Activated CD8-positive, alpha-beta memory T cell treated with anti-CD3 and anti-CD28 coated beads for 36 hours (primary cell): ENCODE measurements at regions not wholly inside any gene's neighbourhood (a gene's known extent, or its start where the extent isn't known, plus 50 kb on each side); places are given as distances from the start of the nearest gene placed in this dataset.

ENCODE experiments used
- CTCF ChIA-PET: fragments of 350-600 bp; sonication (Branson Sonifier 250); formaldehyde crosslinking; loops from one replicate; lab custom pipeline; 2021; ENCODE audit warnings: antibody characterized with exemption; lab: Charles Lee
- POLR2A ChIA-PET: fragments of 350-600 bp; sonication (Branson Sonifier 250); formaldehyde crosslinking; loops from one replicate; lab custom pipeline; 2021; ENCODE audit warnings: antibody characterized with exemption; lab: Charles Lee

DNA sequence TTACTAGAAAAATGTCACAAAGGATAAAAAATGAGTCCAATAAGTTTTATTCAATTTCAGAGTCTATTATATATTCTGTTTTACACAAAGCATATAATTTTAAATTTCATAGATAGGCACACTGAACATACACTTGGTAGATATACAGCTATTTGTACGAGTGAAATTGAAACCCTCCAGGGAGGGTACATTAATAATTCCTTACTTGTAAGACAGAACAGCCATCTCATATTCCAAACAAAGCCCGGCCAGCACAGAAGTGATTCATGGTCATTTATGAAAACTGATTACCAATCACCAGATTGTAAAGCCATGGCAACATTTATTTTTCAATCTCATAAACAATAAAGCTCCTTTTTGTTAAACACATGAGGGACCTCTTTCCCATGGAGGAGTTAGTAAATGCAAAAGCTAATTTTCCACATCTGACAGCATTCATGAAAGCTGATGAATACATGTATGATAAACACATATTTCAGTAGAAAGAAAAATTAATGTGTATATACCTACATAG lies 190.6 kb downstream of the TDRD15 start:
- ChIA-PET CTCF (no interaction called here), POLR2A (no interaction called here)

DNA sequence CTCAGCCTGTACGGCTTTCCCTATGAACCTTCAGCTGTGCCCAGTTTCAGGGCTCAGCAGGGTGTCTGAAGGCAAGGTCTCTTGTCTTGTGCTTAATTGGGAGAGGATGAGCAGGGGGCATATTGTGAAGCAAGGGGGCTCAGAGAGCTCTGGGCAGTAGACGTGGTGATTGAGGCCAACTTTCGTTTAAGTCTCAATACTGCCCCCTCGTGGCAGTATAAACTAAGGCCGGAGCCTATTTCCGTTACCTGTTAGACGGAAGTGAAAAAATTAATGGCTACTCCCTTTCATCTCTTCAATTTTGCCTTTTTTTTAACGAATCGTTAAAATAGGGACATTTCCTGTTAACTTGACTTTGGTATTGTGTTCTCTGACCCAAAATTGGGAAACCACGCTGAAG lies 193.4 kb downstream of the TDRD15 start:
- ChIA-PET POLR2A (no interaction called here), CTCF (interaction anchor here (1.0 to 1.2 kb wide), 2 partner anchors 16 to 275 kb away, joined by 3 to 4 read pairs; no protein-coding TSS in a partner anchor)

GRCh38 chr2:21318263-21318662 lies 194.5 kb downstream of the TDRD15 start:
- POLR2A ChIA-PET = no interaction called here
- CTCF ChIA-PET = no interaction called here

- POLR2A ChIA-PET = no interaction called here
- CTCF ChIA-PET = no interaction called here
Observed at GRCh38 chr2:21326152-21326551, 202.4 kb downstream of the TDRD15 start.

- POLR2A ChIA-PET = no interaction called here
- CTCF ChIA-PET = no interaction called here
Observed at GRCh38 chr2:21328177-21328576, 204.4 kb downstream of the TDRD15 start.

GRCh38 chr2:21330786-21331391 lies 207.1 kb downstream of the TDRD15 start:
- POLR2A ChIA-PET = no interaction called here
- CTCF ChIA-PET = no interaction called here

DNA sequence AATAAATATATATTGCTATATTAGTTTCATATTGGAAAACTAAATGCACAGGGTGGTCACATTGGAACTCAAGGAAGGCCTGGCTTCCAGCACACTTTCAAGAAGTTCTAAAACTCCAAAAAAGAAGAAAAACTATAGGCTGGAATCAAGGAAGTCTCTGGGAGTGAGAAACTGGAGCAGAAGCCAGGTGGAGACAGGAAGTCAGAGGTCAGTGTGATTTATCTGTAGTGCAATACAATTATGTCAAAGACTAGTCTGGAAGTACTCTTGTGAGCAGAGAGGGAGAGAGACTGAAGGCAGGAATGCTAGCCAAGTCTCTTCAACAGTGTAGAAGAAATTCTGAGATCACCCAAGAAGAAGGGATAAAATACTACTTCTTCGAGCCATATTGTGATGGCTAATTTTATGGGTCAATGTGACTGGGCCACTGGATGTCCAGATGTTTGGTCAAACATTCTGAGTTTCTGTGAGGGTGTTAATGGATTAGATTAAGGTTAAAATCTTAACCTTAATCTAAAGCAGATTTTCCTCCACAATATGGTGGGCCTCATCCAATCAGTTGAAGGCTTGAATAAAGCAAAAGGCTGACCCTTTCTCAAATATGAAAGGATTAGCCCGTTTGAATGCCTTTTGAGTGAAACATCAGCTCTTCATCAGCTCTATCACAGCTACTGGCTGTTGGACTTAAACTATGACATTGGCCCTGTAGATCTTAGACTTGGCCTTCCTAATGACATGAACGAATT lies 208.0 kb downstream of the TDRD15 start:
- ChIA-PET CTCF (no interaction called here), POLR2A (no interaction called here)

- CTCF ChIA-PET = interaction anchor here (0.9 kb wide), 1 partner anchor 16 kb away, joined by 3 read pairs; no protein-coding TSS in a partner anchor
- POLR2A ChIA-PET = no interaction called here
Observed at GRCh38 chr2:21332993-21333625, 209.3 kb downstream of the TDRD15 start.

DNA sequence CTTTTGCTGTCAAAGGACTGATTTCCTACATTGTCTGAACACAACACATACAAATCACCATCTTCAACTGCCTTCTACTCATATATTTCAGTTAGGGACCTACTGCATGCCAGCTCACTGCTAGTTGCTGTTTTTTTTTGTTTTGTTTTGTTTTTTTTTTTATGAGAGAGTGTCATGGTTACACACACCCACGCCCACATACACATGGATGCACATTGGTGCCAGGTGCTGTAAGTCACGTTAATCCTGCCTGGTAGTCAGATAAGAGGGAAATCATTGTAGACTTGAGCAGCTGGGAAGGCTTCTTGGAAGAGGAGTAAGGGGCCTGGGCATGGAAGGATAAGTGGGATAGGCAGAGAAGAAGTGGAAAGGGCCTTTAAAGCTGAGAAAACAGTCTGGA lies 209.9 kb downstream of the TDRD15 start:
- CTCF ChIA-PET = interaction anchor here (0.9 kb wide), 1 partner anchor 16 kb away, joined by 3 read pairs; no protein-coding TSS in a partner anchor
- POLR2A ChIA-PET = no interaction called here

GRCh38 chr2:21346984-21347383 lies 223.2 kb downstream of the TDRD15 start:
- CTCF ChIA-PET = no interaction called here

DNA sequence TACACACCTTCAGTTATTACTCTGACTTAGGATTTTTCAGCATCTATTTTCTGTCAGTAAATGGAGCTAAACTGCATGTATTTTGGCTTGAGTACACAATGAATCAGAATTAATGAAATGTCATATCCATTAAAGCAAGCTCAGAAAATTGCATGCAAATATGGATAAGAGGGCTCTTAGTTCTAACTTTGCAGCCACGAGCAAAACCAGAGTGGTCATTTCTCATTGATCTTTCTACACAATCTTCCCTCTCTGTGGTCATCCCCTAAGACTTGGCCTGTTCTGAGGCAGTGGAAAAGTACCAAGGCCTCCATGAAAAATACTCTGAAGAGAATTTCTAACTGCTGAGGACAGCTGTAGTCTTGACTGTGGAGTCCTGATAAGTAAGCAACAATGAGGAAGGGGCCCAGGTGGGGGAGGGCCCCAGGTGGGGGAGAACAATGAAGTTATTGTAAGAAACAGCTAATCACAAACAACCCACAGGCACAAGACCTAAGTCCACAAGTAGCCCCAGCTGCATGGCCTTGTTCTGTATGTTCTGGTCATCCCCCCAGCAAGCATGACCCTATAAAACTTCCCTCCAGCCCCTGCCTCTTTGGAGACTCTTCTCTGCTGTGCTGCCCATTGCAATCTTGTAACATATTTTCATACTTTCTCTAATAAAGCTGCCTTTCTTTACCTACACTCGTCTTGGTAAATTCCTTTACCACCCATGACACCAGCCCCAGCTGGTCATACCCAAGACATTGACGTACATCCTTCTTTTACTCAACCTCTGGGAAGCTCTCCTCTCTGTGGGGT lies 230.3 kb downstream of the TDRD15 start:
- ChIA-PET CTCF (no interaction called here), POLR2A (no interaction called here)

More at GRCh38 chr2:21346984-21347383, 223.2 kb downstream of the TDRD15 start:
- POLR2A ChIA-PET = no interaction called here

DNA sequence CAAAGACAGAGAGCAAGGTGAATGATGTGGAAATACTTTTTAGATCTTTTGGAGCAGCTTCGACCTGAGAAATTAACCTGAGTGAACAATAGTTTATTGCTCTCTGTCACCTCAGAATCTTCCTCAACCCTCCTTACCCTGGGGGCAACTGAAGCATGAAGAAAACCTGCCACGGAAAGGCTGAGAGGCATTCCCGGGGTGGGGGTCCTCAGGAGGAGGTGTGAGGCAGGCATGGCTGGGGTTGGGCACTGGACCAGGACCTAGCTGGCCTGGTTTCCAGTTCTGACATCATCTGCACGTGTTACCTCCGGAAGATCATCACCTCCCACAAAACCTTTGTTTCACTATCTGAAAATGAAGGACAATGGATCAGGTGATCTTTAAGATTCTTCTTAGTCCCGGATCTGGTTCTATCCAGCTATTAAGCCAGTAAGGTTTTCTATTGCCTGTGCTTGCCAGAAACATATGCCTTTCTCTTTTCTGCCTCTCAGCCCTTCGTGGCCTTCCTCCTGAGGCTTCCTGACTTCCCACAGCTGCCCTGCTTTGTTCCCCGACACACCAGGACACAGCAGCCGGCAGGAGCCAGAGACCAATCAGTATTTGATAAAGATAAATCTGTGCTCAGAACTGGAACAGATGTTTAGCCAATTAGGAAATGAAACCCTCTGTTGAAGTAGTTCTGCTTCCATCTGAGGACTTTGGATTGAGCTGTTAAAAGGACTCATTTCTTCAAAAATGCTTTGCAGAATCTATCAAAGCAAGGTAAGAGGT lies 232.5 kb downstream of the TDRD15 start:
- POLR2A ChIA-PET = no interaction called here
- CTCF ChIA-PET = no interaction called here

DNA sequence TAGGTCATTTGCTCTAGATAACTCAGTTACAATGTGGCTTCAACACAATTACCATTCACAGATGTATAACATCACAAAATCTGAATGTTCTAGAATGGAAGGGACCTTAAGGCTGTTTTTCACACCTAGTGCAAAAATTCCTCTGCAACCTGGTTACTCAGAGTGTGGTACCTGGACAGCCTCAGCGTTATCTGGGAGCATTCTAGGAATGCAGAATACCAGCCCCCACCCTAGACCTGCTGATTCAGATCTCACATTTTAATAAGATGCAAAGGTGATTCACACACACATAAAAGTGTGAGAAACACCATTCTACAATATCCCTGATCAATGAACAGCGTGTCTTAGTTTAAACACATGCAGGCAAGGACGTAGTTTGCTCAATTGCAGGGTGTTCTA lies 233.1 kb downstream of the TDRD15 start:
- CTCF ChIA-PET = no interaction called here
- POLR2A ChIA-PET = no interaction called here

- CTCF ChIA-PET = no interaction called here
- POLR2A ChIA-PET = no interaction called here
Observed at GRCh38 chr2:21358976-21359375, 235.2 kb downstream of the TDRD15 start.

DNA sequence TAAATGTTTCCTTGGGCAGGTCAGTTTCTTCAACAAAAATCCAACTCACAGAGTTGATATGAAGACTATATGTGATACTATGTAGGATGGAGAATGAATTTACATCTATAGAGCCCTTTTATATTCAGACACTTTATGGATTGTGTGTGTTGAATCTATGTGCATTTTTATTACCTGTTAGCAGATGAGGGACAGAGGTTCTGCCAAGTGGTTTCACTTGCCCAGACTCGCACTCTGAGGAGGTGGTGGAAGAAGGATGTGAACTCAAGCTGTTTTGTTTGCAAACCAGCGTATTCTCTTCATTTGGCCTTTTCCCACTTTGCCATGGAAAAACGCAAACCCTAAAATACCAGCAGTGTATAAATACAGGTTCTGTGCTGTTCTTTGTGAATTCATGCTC lies 237.6 kb downstream of the TDRD15 start:
- ChIA-PET POLR2A (no interaction called here), CTCF (no interaction called here)

DNA sequence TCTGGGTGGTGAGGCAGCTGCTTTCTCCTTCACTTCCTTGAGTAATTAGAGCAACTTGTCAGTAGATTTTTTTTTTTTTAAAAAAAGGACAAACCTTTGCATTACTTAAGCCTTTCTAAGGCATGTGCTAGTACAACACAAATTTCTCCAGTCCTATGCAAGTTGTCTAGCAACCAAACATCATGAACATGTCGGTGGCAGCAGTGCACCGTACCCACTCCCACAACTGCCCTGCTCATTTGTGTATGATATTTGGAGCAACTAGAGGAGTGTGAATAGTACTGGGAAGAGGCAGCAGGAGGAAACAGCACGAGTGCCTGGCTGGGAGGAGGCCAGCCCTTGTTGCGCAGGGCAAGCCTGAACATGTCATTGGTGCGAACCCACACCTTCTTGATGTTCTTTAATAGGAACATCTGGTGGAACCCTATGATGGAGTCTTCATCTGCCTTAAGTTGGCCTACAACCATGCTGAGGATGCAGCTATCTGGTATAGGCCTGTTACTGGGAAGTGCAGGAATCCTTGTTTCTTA lies 238.3 kb downstream of the TDRD15 start:
- ChIA-PET CTCF (no interaction called here), POLR2A (no interaction called here)

DNA sequence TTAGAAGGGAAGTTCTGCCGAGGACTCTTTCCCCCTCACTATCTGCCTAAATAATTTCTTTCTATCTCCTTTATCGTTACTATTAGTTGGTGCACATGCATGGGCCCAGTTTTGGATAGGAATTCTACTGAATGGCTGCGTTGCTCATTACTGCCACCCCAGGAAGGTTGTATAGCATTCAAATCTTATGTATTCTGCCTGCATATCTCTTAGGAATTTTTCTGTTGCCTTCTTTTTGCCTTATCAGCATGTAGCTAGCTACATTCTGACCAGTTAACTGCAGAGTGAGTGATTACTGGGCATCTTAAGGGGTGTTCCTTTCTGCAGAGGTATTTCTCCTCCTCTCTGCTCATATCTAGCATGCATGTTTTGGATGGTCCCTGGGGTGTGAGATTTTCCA lies 239.6 kb downstream of the TDRD15 start:
- POLR2A ChIA-PET = no interaction called here

GRCh38 chr2:21367421-21367820 lies 243.7 kb downstream of the TDRD15 start:
- CTCF ChIA-PET = no interaction called here
- POLR2A ChIA-PET = no interaction called here

More for the DNA sequence above, 239.6 kb downstream of the TDRD15 start:
- CTCF ChIA-PET = no interaction called here

DNA sequence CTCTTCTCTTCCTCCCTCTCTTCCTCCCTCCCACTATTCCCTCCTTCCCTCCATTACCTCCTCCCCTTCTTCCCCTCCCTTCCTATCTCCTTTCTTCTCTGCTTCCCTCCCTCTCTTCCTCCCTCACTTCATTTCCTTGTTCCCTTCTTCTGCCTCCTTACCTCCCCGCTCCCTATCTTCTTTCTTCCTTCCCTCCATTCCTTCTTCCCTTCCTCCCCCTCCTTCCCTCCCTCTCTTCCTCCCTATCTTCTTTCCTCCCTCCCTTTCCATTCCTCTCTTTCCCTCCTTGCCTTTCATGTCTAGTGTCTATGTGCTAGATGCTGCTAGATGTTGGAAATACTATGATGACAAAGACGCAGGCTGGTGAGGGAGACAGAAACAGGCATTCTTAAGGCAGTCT lies 246.0 kb downstream of the TDRD15 start:
- ChIA-PET CTCF (no interaction called here), POLR2A (no interaction called here)
